Bone marrow (tissue), 2 donors: ENCODE measurements at regions not wholly inside any gene's neighbourhood (a gene's known extent, or its start where the extent isn't known, plus 50 kb on each side); places are given as distances from the start of the nearest gene placed in this dataset.

Experiments
- DNase-seq, 2 donors: peaks; one replicate each; lab custom pipeline; 2025; lab: John Stamatoyannopoulos, UW

- DNase-seq, result no peak
These were observed 394.7 kb upstream of the CBLB start for GRCh38 chr3:106263546-106263945.

GRCh38 chr3:106265704-106266103 is 396.9 kb upstream of the CBLB start:
- DNase-seq, result no peak

- no peak for DNase-seq
These were observed 399.9 kb upstream of the CBLB start for GRCh38 chr3:106268696-106269095.

- DNase-seq, result no peak
These were observed 403.5 kb upstream of the CBLB start for GRCh38 chr3:106272302-106272701.

GRCh38 chr3:106275592-106275991 is 406.8 kb upstream of the CBLB start:
- DNase-seq, result no peak

GRCh38 chr3:106276151-106276550 is 407.3 kb upstream of the CBLB start:
- DNase-seq, result no peak

GRCh38 chr3:106276755-106277612 is 408.2 kb upstream of the CBLB start:
- no peak for DNase-seq

GRCh38 chr3:106277731-106278130 is 408.9 kb upstream of the CBLB start:
- no peak for DNase-seq

- no peak for DNase-seq
These were observed 412.4 kb upstream of the CBLB start for GRCh38 chr3:106281221-106281620.

GRCh38 chr3:106282943-106283342 is 414.1 kb upstream of the CBLB start:
- DNase-seq, result no peak

GRCh38 chr3:106288781-106289180 is 420.0 kb upstream of the CBLB start:
- no peak for DNase-seq

- peak in 1 of 2 donors; percentile 24 for DNase-seq
These were observed 421.6 kb upstream of the CBLB start for GRCh38 chr3:106290304-106290997.

GRCh38 chr3:106293161-106293560 is 424.3 kb upstream of the CBLB start:
- no peak for DNase-seq

- DNase-seq, result no peak
These were observed 425.3 kb upstream of the CBLB start for GRCh38 chr3:106294121-106294520.

GRCh38 chr3:106296062-106296461 is 427.2 kb upstream of the CBLB start:
- DNase-seq, result no peak

- DNase-seq, result peak in 1 of 2 donors; percentile 21
These were observed 430.7 kb upstream of the CBLB start for GRCh38 chr3:106299300-106300098.

- peak in 1 of 2 donors; percentile 37 for DNase-seq
These were observed 433.8 kb upstream of the CBLB start for GRCh38 chr3:106302451-106303221.

- no peak for DNase-seq
These were observed 435.0 kb upstream of the CBLB start for GRCh38 chr3:106303766-106304165.

GRCh38 chr3:106305127-106305526 is 436.3 kb upstream of the CBLB start:
- DNase-seq, result no peak

- no peak for DNase-seq
These were observed 437.1 kb upstream of the CBLB start for GRCh38 chr3:106305882-106306435.

GRCh38 chr3:106309274-106309673 is 440.5 kb upstream of the CBLB start:
- DNase-seq, result no peak
